Femur (tissue), 1 donor: ENCODE measurements at regions not wholly inside any gene's neighbourhood (a gene's known extent, or its start where the extent isn't known, plus 50 kb on each side); places are given as distances from the start of the nearest gene placed in this dataset.

Experiments used
- DNase-seq: peaks from one replicate; pipeline ENCODE4 v3.0.0-alpha.2; 2017

GRCh38 chr7:25759748-25760147, 392.2 kb upstream of the NFE2L3 start:
- DNase-seq = no peak

GRCh38 chr7:25762511-25763462, 389.2 kb upstream of the NFE2L3 start:
- no peak for DNase-seq

- DNase-seq = no peak
Observed at GRCh38 chr7:25763463-25763860, 388.5 kb upstream of the NFE2L3 start.

- DNase-seq = no peak
Observed at GRCh38 chr7:25765110-25765655, 386.8 kb upstream of the NFE2L3 start.

- DNase-seq = no peak
Observed at GRCh38 chr7:25770235-25770634, 381.8 kb upstream of the NFE2L3 start.

GRCh38 chr7:25770670-25771069, 381.3 kb upstream of the NFE2L3 start:
- no peak for DNase-seq

- no peak for DNase-seq
Observed at GRCh38 chr7:25771491-25771890, 380.5 kb upstream of the NFE2L3 start.

- no peak for DNase-seq
Observed at GRCh38 chr7:25772802-25773201, 379.2 kb upstream of the NFE2L3 start.

GRCh38 chr7:25774675-25775074, 377.3 kb upstream of the NFE2L3 start:
- no peak for DNase-seq

- no peak for DNase-seq
Observed at GRCh38 chr7:25775570-25775969, 376.4 kb upstream of the NFE2L3 start.

GRCh38 chr7:25775999-25776743, 375.8 kb upstream of the NFE2L3 start:
- peak; percentile 73 for DNase-seq

- no peak for DNase-seq
Observed at GRCh38 chr7:25776744-25777123, 375.3 kb upstream of the NFE2L3 start.

GRCh38 chr7:25777969-25778708, 373.9 kb upstream of the NFE2L3 start:
- peak; percentile 50 for DNase-seq

GRCh38 chr7:25779002-25779546, 372.9 kb upstream of the NFE2L3 start:
- no peak for DNase-seq

GRCh38 chr7:25780904-25781303, 371.1 kb upstream of the NFE2L3 start:
- no peak for DNase-seq

GRCh38 chr7:25781704-25782103, 370.3 kb upstream of the NFE2L3 start:
- DNase-seq = no peak

- no peak for DNase-seq
Observed at GRCh38 chr7:25786936-25787335, 365.1 kb upstream of the NFE2L3 start.

- DNase-seq = no peak
Observed at GRCh38 chr7:25787336-25787735, 364.7 kb upstream of the NFE2L3 start.

- DNase-seq = no peak
Observed at GRCh38 chr7:25788371-25788770, 363.6 kb upstream of the NFE2L3 start.

GRCh38 chr7:25788961-25789620, 362.9 kb upstream of the NFE2L3 start:
- no peak for DNase-seq

- DNase-seq = peak; percentile 36
Observed at GRCh38 chr7:25789701-25790640, 362.0 kb upstream of the NFE2L3 start.
